WTC11 (cell line): ENCODE measurements at regions not wholly inside any gene's neighbourhood (a gene's known extent, or its start where the extent isn't known, plus 50 kb on each side); places are given as distances from the start of the nearest gene placed in this dataset.

Experiments used
- ATAC-seq: fragments of 200-7000 bp; cut with Tn5 transposase; 2 replicates; pipeline ENCODE4 v1.10.0; 2021; ENCODE audit warnings: mild to moderate bottlenecking, moderate library complexity
- CTCF ChIA-PET: fragments of 300-600 bp; sonication (Branson Sonifier 250); formaldehyde crosslinking; loops from one replicate; lab custom pipeline; 2021; ENCODE audit warnings: antibody characterized with exemption; lab: Charles Lee
- POLR2A ChIA-PET: fragments of 350-600 bp; sonication (Branson Sonifier 250); formaldehyde crosslinking; loops from one replicate; lab custom pipeline; 2021; ENCODE audit warnings: antibody characterized with exemption; lab: Charles Lee
- DNase-seq: peaks from one replicate; pipeline ENCODE4 v3.0.0; 2021; ENCODE audit warnings: low spot score
- H3K27ac Mint-ChIP-seq: 2 replicates; pipeline ENCODE4 v1.8.0; 2021; ENCODE audit warnings: mixed read lengths
- H3K27me3 Mint-ChIP-seq: 2 replicates; pipeline ENCODE4 v1.8.0; 2021; ENCODE audit warnings: low read depth, mild to moderate bottlenecking, moderate library complexity, mixed read lengths
- H3K36me3 Mint-ChIP-seq: 2 replicates; pipeline ENCODE4 v1.8.0; 2021; ENCODE audit warnings: mixed read lengths
- H3K4me1 Mint-ChIP-seq: 2 replicates; pipeline ENCODE4 v1.8.0; 2022; ENCODE audit warnings: mixed read lengths
- H3K4me3 Mint-ChIP-seq: 2 replicates; pipeline ENCODE4 v1.8.0; 2021; ENCODE audit warnings: mild to moderate bottlenecking, moderate library complexity, mixed read lengths
- H3K9me3 Mint-ChIP-seq: 2 replicates; pipeline ENCODE4 v1.8.0; 2021; ENCODE audit warnings: mixed read lengths
- ARID4B ChIP-seq: sonication (generic); formaldehyde crosslinking; IDR thresholded peaks from 2 replicates; pipeline ENCODE4 v1.8.0; 2023; ENCODE audit warnings: missing genetic modification reagents, mild to moderate bottlenecking, borderline replicate concordance
- ATF3 ChIP-seq: sonication (generic); formaldehyde crosslinking; conservative IDR thresholded peaks from 2 replicates; pipeline ENCODE4 v1.8.1; 2022; ENCODE audit warnings: mild to moderate bottlenecking, missing genetic modification reagents
- CREB1 ChIP-seq: sonication (generic); formaldehyde crosslinking; IDR thresholded peaks from 2 replicates; pipeline ENCODE4 v1.8.0; 2023; ENCODE audit warnings: mild to moderate bottlenecking, missing genetic modification reagents
- E2F1 ChIP-seq: sonication (generic); formaldehyde crosslinking; IDR thresholded peaks from 2 replicates; pipeline ENCODE4 v1.8.0; 2022; ENCODE audit warnings: mild to moderate bottlenecking, missing genetic modification reagents
- ELF4 ChIP-seq: sonication (generic); formaldehyde crosslinking; IDR thresholded peaks from 2 replicates; pipeline ENCODE4 v1.8.1; 2022; ENCODE audit warnings: low read depth, mild to moderate bottlenecking, moderate library complexity, missing genetic modification reagents
- EMX1 ChIP-seq: fragments of 250-450 bp; sonication (Bioruptor Pico); IDR thresholded peaks from 2 replicates; pipeline ENCODE4 v1.8.0; 2021; ENCODE audit warnings: mild to moderate bottlenecking
- FOXJ3 ChIP-seq: sonication (generic); formaldehyde crosslinking; IDR thresholded peaks from 2 replicates; pipeline ENCODE4 v1.9.0; 2021; ENCODE audit warnings: missing genetic modification reagents, mild to moderate bottlenecking, borderline replicate concordance
- GABPB1 ChIP-seq: sonication (generic); formaldehyde crosslinking; IDR thresholded peaks from 2 replicates; pipeline ENCODE4 v1.8.1; 2023; ENCODE audit warnings: mild to moderate bottlenecking, missing genetic modification reagents
- HMGXB4 ChIP-seq: sonication (generic); formaldehyde crosslinking; IDR thresholded peaks from 2 replicates; pipeline ENCODE4 v1.8.1; 2023; ENCODE audit warnings: mild to moderate bottlenecking, moderate library complexity, missing genetic modification reagents
- JAZF1 ChIP-seq: fragments of 250-450 bp; sonication (Bioruptor Pico); IDR thresholded peaks from 2 replicates; pipeline ENCODE4 v1.9.0; 2021; ENCODE audit warnings: moderate library complexity, mild to moderate bottlenecking, inconsistent platforms
- JUN ChIP-seq: sonication (generic); formaldehyde crosslinking; IDR thresholded peaks from 2 replicates; pipeline ENCODE4 v1.8.0; 2023; ENCODE audit warnings: mild to moderate bottlenecking, missing genetic modification reagents
- MLX ChIP-seq: sonication (generic); formaldehyde crosslinking; IDR thresholded peaks from 2 replicates; pipeline ENCODE4 v1.8.1; 2023; ENCODE audit warnings: mild to moderate bottlenecking, missing genetic modification reagents, moderate library complexity
- MYBL2 ChIP-seq: sonication (generic); formaldehyde crosslinking; IDR thresholded peaks from 2 replicates; pipeline ENCODE4 v1.8.1; 2023; ENCODE audit warnings: mild to moderate bottlenecking, moderate library complexity, missing genetic modification reagents
- PRRX2 ChIP-seq: fragments of 250-450 bp; sonication (Bioruptor Pico); IDR thresholded peaks from 2 replicates; pipeline ENCODE4 v1.8.0; 2021; ENCODE audit warnings: mild to moderate bottlenecking
- RELA ChIP-seq: sonication (generic); formaldehyde crosslinking; IDR thresholded peaks from 2 replicates; pipeline ENCODE4 v1.8.1; 2022; ENCODE audit warnings: missing genetic modification reagents, mild to moderate bottlenecking, borderline replicate concordance
- STAT6 ChIP-seq: sonication (generic); formaldehyde crosslinking; conservative IDR thresholded peaks from 2 replicates; pipeline ENCODE4 v1.8.1; 2023; ENCODE audit warnings: mild to moderate bottlenecking, low read depth, missing genetic modification reagents, moderate library complexity
- TP53 ChIP-seq: sonication (generic); formaldehyde crosslinking; IDR thresholded peaks from 2 replicates; pipeline ENCODE4 v1.8.1; 2023; ENCODE audit warnings: mild to moderate bottlenecking, missing genetic modification reagents
- ZNF121 ChIP-seq: sonication (generic); formaldehyde crosslinking; IDR thresholded peaks from 2 replicates; pipeline ENCODE4 v1.8.0; 2023; ENCODE audit warnings: missing genetic modification reagents
- ZNF396 ChIP-seq: fragments of 250-450 bp; sonication (Bioruptor Pico); IDR thresholded peaks from 2 replicates; pipeline ENCODE4 v1.8.0; 2021; ENCODE audit warnings: mild to moderate bottlenecking, moderate library complexity, borderline replicate concordance
- ZNF532 ChIP-seq: fragments of 250-450 bp; sonication (Bioruptor Pico); IDR thresholded peaks from 2 replicates; pipeline ENCODE4 v1.9.0; 2021; ENCODE audit warnings: mild to moderate bottlenecking, borderline replicate concordance
- ZNF671 ChIP-seq: fragments of 250-450 bp; sonication (Bioruptor Pico); IDR thresholded peaks from 2 replicates; pipeline ENCODE4 v1.8.0; 2021; ENCODE audit warnings: mild to moderate bottlenecking

GRCh38 chr9:1938675-1939170 is 76.4 kb upstream of the SMARCA2 start (continued):
- no peak for TF ChIP-seq ZNF396 (CRISPR knock-in tag)
- no peak for TF ChIP-seq PRRX2 (CRISPR knock-in tag)
- TF ChIP-seq RELA: no peak
- no peak for TF ChIP-seq ZNF121 (CRISPR knock-in tag)
- no peak for TF ChIP-seq ZNF532 (CRISPR knock-in tag)
- no peak for TF ChIP-seq FOXJ3 (CRISPR knock-in tag)

- CTCF ChIA-PET: interaction anchor here (0.6 to 1.5 kb wide), 22 partner anchors 10 to 911 kb away, joined by 3 to 10 read pairs (median 4); no protein-coding TSS in a partner anchor
- peaks cover 24% of the 10 kb centered on the region for H3K9me3 Mint-ChIP-seq
- TF ChIP-seq CREB1 (CRISPR knock-in tag): no peak
- no peak for TF ChIP-seq MYBL2 (CRISPR knock-in tag)
- no peak for TF ChIP-seq JUN (CRISPR knock-in tag)
- TF ChIP-seq EMX1 (CRISPR knock-in tag): no peak
- TF ChIP-seq TP53 (CRISPR knock-in tag): no peak
- TF ChIP-seq ARID4B (CRISPR knock-in tag): no peak
- TF ChIP-seq GABPB1 (CRISPR knock-in tag): no peak
- TF ChIP-seq STAT6 (CRISPR knock-in tag): no peak
- no peak for TF ChIP-seq ZNF671 (CRISPR knock-in tag)
- no peak for TF ChIP-seq JAZF1 (CRISPR knock-in tag)
- no peak for TF ChIP-seq HMGXB4 (CRISPR knock-in tag)
- TF ChIP-seq MLX (CRISPR knock-in tag): no peak
- TF ChIP-seq E2F1 (CRISPR knock-in tag): no peak
- TF ChIP-seq ATF3 (CRISPR knock-in tag): no peak
- no peak for TF ChIP-seq ELF4 (CRISPR knock-in tag)
- no peaks in the 10 kb centered on the region; the same call in 1 of the 2 replicates for H3K27me3 Mint-ChIP-seq
- H3K4me3 Mint-ChIP-seq: no peak overlapping the region
- ATAC-seq (no peak), DNase-seq (no peak)
- no peak overlapping the region for H3K27ac Mint-ChIP-seq
- no peaks in the 10 kb centered on the region for H3K36me3 Mint-ChIP-seq
- H3K4me1 Mint-ChIP-seq: 0 out of 2 replicates have a peak, but pooled peaks cover 3% of the 10 kb centered on the region
- POLR2A ChIA-PET: no interaction called here
These were observed 75.7 kb upstream of the SMARCA2 start for GRCh38 chr9:1939466-1939865.
